Endothelial cell (in vitro differentiated cells): ENCODE measurements at regions not wholly inside any gene's neighbourhood (a gene's known extent, or its start where the extent isn't known, plus 50 kb on each side); places are given as distances from the start of the nearest gene placed in this dataset.

ENCODE experiments used
- DNase-seq: peaks from one replicate; pipeline ENCODE4 v3.0.0; 2021; ENCODE audit warnings: low spot score
- H3K27ac Mint-ChIP-seq: one replicate; pipeline ENCODE4 v1.8.0; 2021; ENCODE audit warnings: mixed read lengths, inconsistent platforms; ENCODE audit not compliant: unreplicated experiment
- H3K27me3 Mint-ChIP-seq: one replicate; pipeline ENCODE4 v1.8.0; 2021; ENCODE audit warnings: mild to moderate bottlenecking, moderate library complexity, mixed read lengths, inconsistent platforms; ENCODE audit not compliant: unreplicated experiment
- H3K36me3 Mint-ChIP-seq: one replicate; pipeline ENCODE4 v1.8.0; 2021; ENCODE audit warnings: mild to moderate bottlenecking, low read depth, mixed read lengths, inconsistent platforms; ENCODE audit not compliant: unreplicated experiment
- H3K4me1 Mint-ChIP-seq: one replicate; pipeline ENCODE4 v1.8.0; 2021; ENCODE audit warnings: mild to moderate bottlenecking, mixed read lengths, inconsistent platforms; ENCODE audit not compliant: unreplicated experiment
- H3K4me3 Mint-ChIP-seq: one replicate; pipeline ENCODE4 v1.8.0; 2021; ENCODE audit warnings: mild to moderate bottlenecking, mixed read lengths, inconsistent platforms; ENCODE audit not compliant: unreplicated experiment
- H3K9me3 Mint-ChIP-seq: one replicate; pipeline ENCODE4 v1.8.0; 2021; ENCODE audit warnings: mixed read lengths, inconsistent platforms; ENCODE audit not compliant: unreplicated experiment
- CTCF ChIP-seq: fragments of 200-600 bp; sonication (generic); IDR thresholded peaks from one replicate; pipeline ENCODE4 v1.5.0; 2021; ENCODE audit warnings: antibody characterized with exemption; ENCODE audit not compliant: unreplicated experiment

DNA sequence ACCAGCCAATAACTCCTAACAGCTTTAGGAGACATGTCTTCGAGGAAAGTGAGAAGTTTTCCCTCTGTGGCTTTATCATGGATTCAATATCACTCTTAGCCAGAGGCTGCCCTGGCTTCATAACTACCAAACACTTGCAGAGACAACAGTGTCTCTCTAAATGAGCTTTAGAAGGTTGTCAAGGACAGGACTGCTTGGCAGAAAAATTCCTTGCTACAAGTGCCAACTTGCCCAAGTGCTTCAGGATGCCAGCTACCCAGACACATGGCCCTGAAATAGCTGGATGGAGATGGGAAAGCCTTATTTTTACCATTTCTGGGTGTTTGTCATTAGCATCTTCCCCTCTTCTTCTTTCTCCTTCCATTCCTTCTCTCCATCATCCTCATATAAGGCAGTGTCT lies 137.1 kb upstream of the MDFIC start:
- no peak for TF ChIP-seq CTCF
- Mint-ChIP-seq H3K27me3 (peaks cover 3% of the 10 kb centered on the region), H3K4me3 (no peak overlapping the region), H3K27ac (no peak overlapping the region), H3K4me1 (no peaks in the 10 kb centered on the region), H3K9me3 (no peaks in the 10 kb centered on the region), H3K36me3 (no peaks in the 10 kb centered on the region)
- DNase-seq: no peak

GRCh38 chr7:114785496-114785895 lies 136.4 kb upstream of the MDFIC start:
- no peak for DNase-seq
- Mint-ChIP-seq H3K9me3 (no peaks in the 10 kb centered on the region), H3K4me1 (no peaks in the 10 kb centered on the region), H3K27me3 (peaks cover 3% of the 10 kb centered on the region), H3K27ac (no peak overlapping the region), H3K36me3 (no peaks in the 10 kb centered on the region), H3K4me3 (no peak overlapping the region)
- TF ChIP-seq CTCF: no peak

DNA sequence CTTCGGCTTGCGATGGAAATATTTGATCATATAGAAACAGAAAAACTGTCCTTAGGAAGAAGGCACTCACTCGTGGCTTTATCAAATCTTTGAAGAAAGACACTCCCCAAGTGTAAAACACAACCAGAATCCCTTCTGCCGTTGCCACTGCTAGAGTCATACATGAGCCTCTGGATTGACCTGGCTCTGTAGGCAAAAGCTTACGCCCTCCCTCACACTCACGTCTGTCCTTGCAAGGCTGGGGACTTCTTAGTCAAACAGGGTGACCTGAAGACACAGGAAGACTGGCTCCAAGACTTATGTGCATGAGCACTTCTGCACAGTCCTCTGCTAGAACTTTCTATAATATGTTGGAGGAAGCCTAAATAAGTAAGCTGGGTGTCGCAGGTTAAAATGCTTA lies 135.4 kb upstream of the MDFIC start:
- TF ChIP-seq CTCF: no peak
- H3K27ac Mint-ChIP-seq: no peak overlapping the region
- H3K4me3 Mint-ChIP-seq: no peak overlapping the region
- H3K9me3 Mint-ChIP-seq: no peaks in the 10 kb centered on the region
- H3K4me1 Mint-ChIP-seq: no peaks in the 10 kb centered on the region
- no peaks in the 10 kb centered on the region for H3K36me3 Mint-ChIP-seq
- H3K27me3 Mint-ChIP-seq: peaks cover 3% of the 10 kb centered on the region
- no peak for DNase-seq

DNA sequence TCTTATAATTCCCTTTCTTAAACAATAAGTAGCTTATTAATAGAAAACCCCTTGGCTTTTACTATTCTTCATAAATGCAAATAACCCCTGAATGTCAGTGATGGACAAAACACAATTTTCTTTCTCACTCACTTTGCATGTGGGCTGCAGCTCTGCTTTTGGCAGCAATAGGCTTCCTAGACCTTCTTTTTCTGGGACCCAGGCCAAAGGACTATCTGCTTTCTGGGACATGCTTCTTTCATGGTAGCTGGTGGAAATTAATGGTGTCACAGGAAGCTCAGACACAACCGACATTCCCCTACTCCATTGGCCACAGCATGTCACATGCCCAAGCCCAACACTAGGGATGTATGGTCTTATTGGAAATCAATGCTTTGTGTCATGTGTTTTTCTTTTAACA lies 134.3 kb upstream of the MDFIC start:
- H3K27me3 Mint-ChIP-seq: peaks cover 3% of the 10 kb centered on the region
- H3K4me1 Mint-ChIP-seq: no peaks in the 10 kb centered on the region
- H3K4me3 Mint-ChIP-seq: no peak overlapping the region
- no peak for DNase-seq
- no peak overlapping the region for H3K27ac Mint-ChIP-seq
- H3K9me3 Mint-ChIP-seq: no peaks in the 10 kb centered on the region
- no peak for TF ChIP-seq CTCF
- H3K36me3 Mint-ChIP-seq: no peaks in the 10 kb centered on the region

DNA sequence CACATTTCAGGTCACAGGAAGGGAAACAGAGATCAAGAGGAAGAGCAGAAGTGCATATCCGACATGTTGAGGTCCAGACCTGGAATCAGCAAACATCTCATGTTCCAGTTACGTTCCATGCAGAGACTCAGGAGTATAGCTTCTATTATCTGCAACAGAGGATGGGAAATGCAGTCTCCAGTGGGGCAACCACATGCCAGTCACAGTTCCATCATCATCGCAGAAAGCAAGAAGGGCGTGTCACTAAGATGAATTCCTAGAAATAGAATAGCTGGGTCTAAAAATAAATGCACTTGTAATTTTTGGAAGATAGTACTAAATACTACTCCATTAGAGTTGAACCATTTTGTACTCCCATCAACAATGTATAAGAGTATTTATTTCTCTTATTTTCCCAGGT lies 133.2 kb upstream of the MDFIC start:
- Mint-ChIP-seq H3K4me3 (no peak overlapping the region), H3K4me1 (peaks cover 5% of the 10 kb centered on the region), H3K27me3 (peaks cover 3% of the 10 kb centered on the region), H3K9me3 (no peaks in the 10 kb centered on the region), H3K36me3 (no peaks in the 10 kb centered on the region), H3K27ac (no peak overlapping the region)
- no peak for DNase-seq
- no peak for TF ChIP-seq CTCF
